ENCODE measurements at regions not wholly inside any gene's neighbourhood (a gene's known extent, or its start where the extent isn't known, plus 50 kb on each side); places are given as distances from the start of the nearest gene placed in this dataset.

DNA sequence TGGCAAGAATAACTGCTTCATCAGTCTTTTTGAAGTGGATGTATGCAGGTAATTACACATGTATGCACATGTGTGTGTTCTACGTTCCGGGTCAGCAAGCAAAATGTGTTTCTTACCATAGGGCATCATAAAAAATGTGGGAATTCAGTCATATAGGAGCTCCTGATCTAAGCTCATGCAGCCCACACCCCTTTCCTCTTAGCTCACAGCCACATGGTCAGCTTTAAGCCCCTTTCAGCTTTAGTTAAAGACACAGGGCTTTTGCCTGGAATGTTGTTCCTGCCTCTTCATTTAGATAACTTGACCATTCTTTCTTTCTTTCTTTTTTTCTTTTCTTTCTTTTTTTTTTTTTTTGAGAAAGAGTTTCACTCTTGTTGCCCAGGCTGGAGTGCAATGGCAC lies 258.1 kb downstream of the RPS24 start:
- no peak for DNase-seq (ENCODE audit: low read depth, low spot score)
- Histone ChIP-seq H3K27me3 (ENCODE audit: insufficient read depth, insufficient read length) (no peaks in the 10 kb centered on the region), H3K9ac (ENCODE audit: insufficient read length, low read depth) (no peak overlapping the region), H3K9me3 (ENCODE audit: insufficient read depth, low read length) (no peaks in the 10 kb centered on the region), H3K4me3 (ENCODE audit: insufficient read length, low read depth) (no peak overlapping the region), H3K36me3 (ENCODE audit: insufficient read depth, insufficient read length, low read length) (no peaks in the 10 kb centered on the region), H3K4me1 (ENCODE audit: insufficient read depth, insufficient read length) (peaks cover 9% of the 10 kb centered on the region)
- no peak for TF ChIP-seq YY1 (IDR thresholded peaks at IDR 0.05; ENCODE audit: insufficient read depth, insufficient read length)
- TF ChIP-seq ZNF274 (IDR thresholded peaks at IDR 0.05; ENCODE audit: low read depth, low read length) = no peak
- TF ChIP-seq SUZ12 (IDR thresholded peaks at IDR 0.05; ENCODE audit: extremely low read depth, insufficient read depth, insufficient read length) = no peak

- H3K9me3 ChIP-seq (ENCODE audit: insufficient read depth, low read length) = no peaks in the 10 kb centered on the region
- H3K9ac ChIP-seq (ENCODE audit: insufficient read length, low read depth) = no peak overlapping the region
- no peak for DNase-seq (ENCODE audit: low read depth, low spot score)
- no peaks in the 10 kb centered on the region for H3K36me3 ChIP-seq (ENCODE audit: insufficient read depth, insufficient read length, low read length)
- no peaks in the 10 kb centered on the region for H3K27me3 ChIP-seq (ENCODE audit: insufficient read depth, insufficient read length)
- no peak overlapping the region for H3K4me3 ChIP-seq (ENCODE audit: insufficient read length, low read depth)
- H3K4me1 ChIP-seq (ENCODE audit: insufficient read depth, insufficient read length) = peaks cover 9% of the 10 kb centered on the region
- TF ChIP-seq ZNF274 (IDR thresholded peaks at IDR 0.05; ENCODE audit: low read depth, low read length) (no peak), SUZ12 (IDR thresholded peaks at IDR 0.05; ENCODE audit: extremely low read depth, insufficient read depth, insufficient read length) (no peak), YY1 (IDR thresholded peaks at IDR 0.05; ENCODE audit: insufficient read depth, insufficient read length) (no peak)
Measured at GRCh38 chr10:78292250-78292981, 258.8 kb downstream of the RPS24 start.

DNA sequence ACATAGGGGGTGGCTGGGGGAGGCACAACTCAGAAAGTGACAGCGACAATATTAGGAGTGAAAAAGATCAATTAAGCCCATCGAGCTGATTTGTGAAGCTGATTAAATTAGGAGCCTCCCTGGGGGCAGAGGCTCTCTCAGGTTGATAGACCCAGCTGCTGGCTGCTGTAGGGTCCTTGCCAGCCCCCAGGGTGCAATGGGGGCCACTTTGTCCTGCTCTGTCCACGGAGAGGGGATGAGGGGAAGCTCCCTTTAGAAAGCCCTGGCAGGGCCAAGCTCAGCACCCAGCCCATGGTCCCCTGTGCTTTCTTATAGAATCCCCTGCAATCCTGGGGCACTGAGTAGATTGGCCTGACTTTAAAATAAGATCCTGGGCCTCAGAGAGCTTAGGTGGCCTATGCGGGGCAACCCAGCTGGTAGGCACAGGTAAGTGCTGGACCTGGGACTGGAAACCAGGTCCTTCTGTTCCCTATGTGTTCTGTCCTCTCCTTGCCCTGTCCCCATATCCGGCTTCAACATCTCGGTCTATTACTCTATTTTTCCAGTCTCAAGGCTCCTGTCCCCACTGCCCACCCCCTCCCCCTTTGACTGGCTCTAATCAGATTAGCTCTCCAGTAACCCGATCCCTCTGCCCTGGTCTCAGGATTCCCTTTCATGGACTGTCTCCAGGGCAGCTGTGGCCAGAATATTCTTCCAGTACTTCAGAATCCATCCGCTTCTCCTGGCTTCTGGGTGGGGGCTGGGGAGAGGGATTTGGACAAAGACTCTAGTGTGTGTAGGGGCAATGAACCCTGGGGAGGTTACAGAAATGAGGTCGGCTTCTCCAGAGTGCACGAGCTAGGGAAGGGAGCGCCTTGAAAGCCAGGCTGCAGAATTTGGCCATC lies 259.6 kb downstream of the RPS24 start:
- no peak for TF ChIP-seq ZNF274 (IDR thresholded peaks at IDR 0.05; ENCODE audit: low read depth, low read length)
- TF ChIP-seq YY1 (IDR thresholded peaks at IDR 0.05; ENCODE audit: insufficient read depth, insufficient read length) = no peak
- TF ChIP-seq SUZ12 (IDR thresholded peaks at IDR 0.05; ENCODE audit: extremely low read depth, insufficient read depth, insufficient read length) = no peak
- peak overlapping the region; percentile 2 for H3K9ac ChIP-seq (ENCODE audit: insufficient read length, low read depth)
- H3K9me3 ChIP-seq (ENCODE audit: insufficient read depth, low read length) = no peaks in the 10 kb centered on the region
- H3K27me3 ChIP-seq (ENCODE audit: insufficient read depth, insufficient read length) = no peaks in the 10 kb centered on the region
- H3K36me3 ChIP-seq (ENCODE audit: insufficient read depth, insufficient read length, low read length) = no peaks in the 10 kb centered on the region
- DNase-seq (ENCODE audit: low read depth, low spot score) = peak; percentile 50
- H3K4me3 ChIP-seq (ENCODE audit: insufficient read length, low read depth) = no peak overlapping the region
- peaks cover 9% of the 10 kb centered on the region for H3K4me1 ChIP-seq (ENCODE audit: insufficient read depth, insufficient read length)

- Histone ChIP-seq H3K27me3 (ENCODE audit: insufficient read depth, insufficient read length) (no peaks in the 10 kb centered on the region), H3K9ac (ENCODE audit: insufficient read length, low read depth) (no peak overlapping the region), H3K36me3 (ENCODE audit: insufficient read depth, insufficient read length, low read length) (no peaks in the 10 kb centered on the region), H3K4me3 (ENCODE audit: insufficient read length, low read depth) (no peak overlapping the region), H3K9me3 (ENCODE audit: insufficient read depth, low read length) (peaks cover 4% of the 10 kb centered on the region; the same call in 1 of the 2 replicates), H3K4me1 (ENCODE audit: insufficient read depth, insufficient read length) (peaks cover 6% of the 10 kb centered on the region)
- TF ChIP-seq SUZ12 (IDR thresholded peaks at IDR 0.05; ENCODE audit: extremely low read depth, insufficient read depth, insufficient read length) (no peak), YY1 (IDR thresholded peaks at IDR 0.05; ENCODE audit: insufficient read depth, insufficient read length) (no peak), ZNF274 (IDR thresholded peaks at IDR 0.05; ENCODE audit: low read depth, low read length) (no peak)
- DNase-seq (ENCODE audit: low read depth, low spot score) = no peak
Measured at GRCh38 chr10:78295242-78295641, 261.6 kb downstream of the RPS24 start.

DNA sequence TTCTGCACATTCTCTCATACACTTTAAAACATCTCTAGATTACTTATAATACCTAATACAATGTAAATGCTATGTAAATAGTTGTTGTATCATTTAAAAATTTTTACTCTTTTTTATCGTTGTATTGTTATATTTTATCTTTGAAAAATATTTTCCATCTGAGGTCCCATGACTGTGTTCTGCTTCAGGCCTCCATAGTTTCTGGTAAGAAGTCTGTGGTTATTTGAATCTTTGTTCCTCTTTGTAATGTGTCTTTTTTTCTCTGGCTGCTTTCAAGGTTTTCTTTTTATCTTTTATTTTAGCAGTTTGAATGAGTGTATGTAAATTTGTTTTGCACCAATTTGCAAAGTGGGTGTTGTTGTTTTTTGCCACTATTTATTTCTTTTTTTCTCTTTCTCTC lies 263.1 kb downstream of the RPS24 start:
- no peaks in the 10 kb centered on the region for H3K36me3 ChIP-seq (ENCODE audit: insufficient read depth, insufficient read length, low read length)
- no peak for TF ChIP-seq YY1 (IDR thresholded peaks at IDR 0.05; ENCODE audit: insufficient read depth, insufficient read length)
- TF ChIP-seq SUZ12 (IDR thresholded peaks at IDR 0.05; ENCODE audit: extremely low read depth, insufficient read depth, insufficient read length) = no peak
- no peak for TF ChIP-seq ZNF274 (IDR thresholded peaks at IDR 0.05; ENCODE audit: low read depth, low read length)
- H3K9me3 ChIP-seq (ENCODE audit: insufficient read depth, low read length) = peaks cover 7% of the 10 kb centered on the region; the same call in 1 of the 2 replicates
- no peak for DNase-seq (ENCODE audit: low read depth, low spot score)
- no peaks in the 10 kb centered on the region for H3K27me3 ChIP-seq (ENCODE audit: insufficient read depth, insufficient read length)
- no peak overlapping the region for H3K9ac ChIP-seq (ENCODE audit: insufficient read length, low read depth)
- H3K4me1 ChIP-seq (ENCODE audit: insufficient read depth, insufficient read length) = peaks cover 6% of the 10 kb centered on the region
- no peak overlapping the region for H3K4me3 ChIP-seq (ENCODE audit: insufficient read length, low read depth)

- TF ChIP-seq ZNF274 (IDR thresholded peaks at IDR 0.05; ENCODE audit: low read depth, low read length) = no peak
- TF ChIP-seq YY1 (IDR thresholded peaks at IDR 0.05; ENCODE audit: insufficient read depth, insufficient read length) = no peak
- no peak for TF ChIP-seq SUZ12 (IDR thresholded peaks at IDR 0.05; ENCODE audit: extremely low read depth, insufficient read depth, insufficient read length)
- Histone ChIP-seq H3K4me1 (ENCODE audit: insufficient read depth, insufficient read length) (peaks cover 3% of the 10 kb centered on the region), H3K4me3 (ENCODE audit: insufficient read length, low read depth) (no peak overlapping the region), H3K27me3 (ENCODE audit: insufficient read depth, insufficient read length) (no peaks in the 10 kb centered on the region), H3K9me3 (ENCODE audit: insufficient read depth, low read length) (peaks cover 7% of the 10 kb centered on the region; the same call in 1 of the 2 replicates), H3K9ac (ENCODE audit: insufficient read length, low read depth) (no peak overlapping the region), H3K36me3 (ENCODE audit: insufficient read depth, insufficient read length, low read length) (no peaks in the 10 kb centered on the region)
- DNase-seq (ENCODE audit: low read depth, low spot score) = no peak
Measured at GRCh38 chr10:78297997-78298396, 264.3 kb downstream of the RPS24 start.

DNA sequence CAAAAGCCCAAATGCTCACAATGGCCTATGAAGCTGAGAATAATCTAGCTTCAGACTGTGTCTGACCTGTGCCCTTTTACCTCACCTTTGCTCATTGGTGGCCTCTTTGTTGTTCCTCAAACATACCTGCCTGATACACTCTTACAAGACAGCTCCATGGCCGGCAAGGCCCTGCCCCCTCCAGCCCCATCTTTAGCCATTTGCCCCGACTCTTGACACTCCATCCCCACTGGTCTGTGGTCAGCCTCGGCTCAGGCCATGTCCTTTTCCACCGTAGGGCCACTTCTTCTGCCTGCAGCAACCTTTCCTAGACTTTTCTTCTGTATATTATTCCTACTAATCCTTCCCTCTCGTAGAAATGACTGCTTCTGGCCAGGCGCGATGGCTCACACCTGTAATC lies 265.2 kb downstream of the RPS24 start:
- Histone ChIP-seq H3K4me1 (ENCODE audit: insufficient read depth, insufficient read length) (peaks cover 6% of the 10 kb centered on the region), H3K9me3 (ENCODE audit: insufficient read depth, low read length) (peaks cover 7% of the 10 kb centered on the region; the same call in 1 of the 2 replicates)

More for the DNA sequence above, 265.2 kb downstream of the RPS24 start:
- no peak for DNase-seq (ENCODE audit: low read depth, low spot score)
- Histone ChIP-seq H3K27me3 (ENCODE audit: insufficient read depth, insufficient read length) (no peaks in the 10 kb centered on the region), H3K9ac (ENCODE audit: insufficient read length, low read depth) (no peak overlapping the region), H3K36me3 (ENCODE audit: insufficient read depth, insufficient read length, low read length) (no peaks in the 10 kb centered on the region), H3K4me3 (ENCODE audit: insufficient read length, low read depth) (no peak overlapping the region)
- TF ChIP-seq SUZ12 (IDR thresholded peaks at IDR 0.05; ENCODE audit: extremely low read depth, insufficient read depth, insufficient read length) (no peak), YY1 (IDR thresholded peaks at IDR 0.05; ENCODE audit: insufficient read depth, insufficient read length) (no peak), ZNF274 (IDR thresholded peaks at IDR 0.05; ENCODE audit: low read depth, low read length) (no peak)
